ENCODE measurements at regions not wholly inside any gene's neighbourhood (a gene's known extent, or its start where the extent isn't known, plus 50 kb on each side); places are given as distances from the start of the nearest gene placed in this dataset.

- Mint-ChIP-seq H3K27ac (no peak overlapping the region), H3K36me3 (no peaks in the 10 kb centered on the region), H3K4me3 (no peak overlapping the region), H3K9me3 (peaks cover 0 to 4% of the 10 kb centered on the region in 2 donors), H3K4me1 (no peaks in the 10 kb centered on the region), H3K27me3 (ENCODE audit: low read depth in 2 of 2) (peaks cover 0 to 2% of the 10 kb centered on the region in 2 donors)
- intact Hi-C loops (cut with micrococcal nuclease) = no loop called here
- DNase-seq = no peak
- Histone ChIP-seq H3K4me1 (ENCODE audit: control insufficient read depth, insufficient read depth, low read length) (no peaks in the 10 kb centered on the region), H3K36me3 (ENCODE audit: control insufficient read depth, insufficient read depth, low read length) (no peaks in the 10 kb centered on the region), H3K27me3 (ENCODE audit: control insufficient read depth, insufficient read depth, low read length) (no peaks in the 10 kb centered on the region), H3K9me3 (ENCODE audit: control insufficient read depth, insufficient read depth, low read length) (no peaks in the 10 kb centered on the region), H3K4me3 (ENCODE audit: low read length) (no peak overlapping the region), H3K27ac (ENCODE audit: low read length) (no peak overlapping the region)
- 74% methylated on average over 3 of the region's 6 CpGs for WGBS (ENCODE audit: insufficient coverage)
- TF ChIP-seq CTCF (IDR thresholded peaks at IDR 0.05) = no peak
- no peak for ATAC-seq
These were observed 2392.6 kb upstream of the C9orf72 start for GRCh38 chr9:29965834-29966233.

GRCh38 chr9:29966247-29966646 is 2393.0 kb upstream of the C9orf72 start:
- intact Hi-C loops (cut with micrococcal nuclease) = no loop called here
- Mint-ChIP-seq H3K9me3 (peaks cover 0 to 4% of the 10 kb centered on the region in 2 donors), H3K27me3 (ENCODE audit: low read depth in 2 of 2) (peaks cover 0 to 2% of the 10 kb centered on the region in 2 donors), H3K4me3 (no peak overlapping the region), H3K36me3 (no peaks in the 10 kb centered on the region), H3K4me1 (no peaks in the 10 kb centered on the region), H3K27ac (no peak overlapping the region)
- no peak for DNase-seq
- H3K36me3 ChIP-seq (ENCODE audit: control insufficient read depth, insufficient read depth, low read length) = no peaks in the 10 kb centered on the region
- ATAC-seq = no peak
- H3K27ac ChIP-seq (ENCODE audit: low read length) = no peak overlapping the region
- TF ChIP-seq CTCF (IDR thresholded peaks at IDR 0.05) = no peak
- H3K4me1 ChIP-seq (ENCODE audit: control insufficient read depth, insufficient read depth, low read length) = no peaks in the 10 kb centered on the region
- no peaks in the 10 kb centered on the region for H3K27me3 ChIP-seq (ENCODE audit: control insufficient read depth, insufficient read depth, low read length)
- H3K9me3 ChIP-seq (ENCODE audit: control insufficient read depth, insufficient read depth, low read length) = no peaks in the 10 kb centered on the region
- H3K4me3 ChIP-seq (ENCODE audit: low read length) = no peak overlapping the region
- WGBS (ENCODE audit: insufficient coverage) = 78% methylated on average over 2 of the region's 2 CpGs

GRCh38 chr9:29968831-29969230 is 2395.6 kb upstream of the C9orf72 start:
- Histone ChIP-seq H3K27me3 (ENCODE audit: control insufficient read depth, insufficient read depth, low read length) (peaks cover 2% of the 10 kb centered on the region), H3K4me1 (ENCODE audit: control insufficient read depth, insufficient read depth, low read length) (no peaks in the 10 kb centered on the region), H3K36me3 (ENCODE audit: control insufficient read depth, insufficient read depth, low read length) (no peaks in the 10 kb centered on the region), H3K9me3 (ENCODE audit: control insufficient read depth, insufficient read depth, low read length) (no peaks in the 10 kb centered on the region), H3K4me3 (ENCODE audit: low read length) (no peak overlapping the region), H3K27ac (ENCODE audit: low read length) (no peak overlapping the region)
- no peaks in the 10 kb centered on the region for H3K36me3 Mint-ChIP-seq
- no peaks in the 10 kb centered on the region for H3K4me1 Mint-ChIP-seq
- peaks cover 0 to 2% of the 10 kb centered on the region in 2 donors for H3K27me3 Mint-ChIP-seq (ENCODE audit: low read depth in 2 of 2)
- TF ChIP-seq CTCF (IDR thresholded peaks at IDR 0.05) = no peak
- H3K27ac Mint-ChIP-seq = no peak overlapping the region
- WGBS (ENCODE audit: insufficient coverage) = 94% methylated on average over 3 of the region's 3 CpGs
- DNase-seq = no peak
- peaks cover 0 to 4% of the 10 kb centered on the region in 2 donors for H3K9me3 Mint-ChIP-seq
- no peak for ATAC-seq
- no peak overlapping the region for H3K4me3 Mint-ChIP-seq
- intact Hi-C loops (cut with micrococcal nuclease) = no loop called here

GRCh38 chr9:29969408-29969807 is 2396.1 kb upstream of the C9orf72 start:
- Histone ChIP-seq H3K27ac (ENCODE audit: low read length) (no peak overlapping the region), H3K9me3 (ENCODE audit: control insufficient read depth, insufficient read depth, low read length) (no peaks in the 10 kb centered on the region), H3K4me3 (ENCODE audit: low read length) (no peak overlapping the region), H3K36me3 (ENCODE audit: control insufficient read depth, insufficient read depth, low read length) (no peaks in the 10 kb centered on the region), H3K27me3 (ENCODE audit: control insufficient read depth, insufficient read depth, low read length) (peaks cover 2% of the 10 kb centered on the region), H3K4me1 (ENCODE audit: control insufficient read depth, insufficient read depth, low read length) (no peaks in the 10 kb centered on the region)
- Mint-ChIP-seq H3K36me3 (no peaks in the 10 kb centered on the region), H3K27me3 (ENCODE audit: low read depth in 2 of 2) (peaks cover 0 to 2% of the 10 kb centered on the region in 2 donors), H3K4me1 (no peaks in the 10 kb centered on the region), H3K4me3 (no peak overlapping the region), H3K27ac (no peak overlapping the region), H3K9me3 (peaks cover 0 to 4% of the 10 kb centered on the region in 2 donors)
- intact Hi-C loops (cut with micrococcal nuclease) = no loop called here
- DNase-seq (no peak), ATAC-seq (no peak)
- no peak for TF ChIP-seq CTCF (IDR thresholded peaks at IDR 0.05)
- WGBS (ENCODE audit: insufficient coverage) = 83% methylated on average over 5 of the region's 5 CpGs
